B cell (primary cell): ENCODE measurements at regions not wholly inside any gene's neighbourhood (a gene's known extent, or its start where the extent isn't known, plus 50 kb on each side); places are given as distances from the start of the nearest gene placed in this dataset.

Experiments used
- ATAC-seq: fragments of 200-7000 bp; cut with Tn5 transposase; one replicate; pipeline ENCODE4 v1.10.0; 2021; ENCODE audit warnings: low read depth, mild to moderate bottlenecking, moderate number of reproducible peaks, moderate library complexity
- CTCF ChIA-PET: fragments of 350-600 bp; sonication (Branson Sonifier 250); formaldehyde crosslinking; loops from one replicate; lab custom pipeline; 2021; ENCODE audit warnings: antibody characterized with exemption, inconsistent platforms; lab: Charles Lee
- POLR2A ChIA-PET: fragments of 350-600 bp; sonication (Branson Sonifier 250); formaldehyde crosslinking; loops from one replicate; lab custom pipeline; 2021; ENCODE audit warnings: antibody characterized with exemption; lab: Charles Lee
- DNase-seq: peaks from one replicate; pipeline ENCODE4 v3.0.0; 2013
- H2AFZ ChIP-seq: 2 replicates; pipeline ENCODE4 v1.6.1; 2012; ENCODE audit warnings: mild to moderate bottlenecking, low read depth, low read length; ENCODE audit not compliant: insufficient read depth, poor library complexity, severe bottlenecking
- H3K27ac ChIP-seq, 2 donors: 1 replicate in 1 of 2; 2 replicates in 1 of 2; pipeline ENCODE4 v1.5.1; 2012 to 2013; ENCODE audit warnings: low read length in 2 of 2, mild to moderate bottlenecking in 2 of 2, moderate library complexity in 1 of 2
- H3K27me3 ChIP-seq, 4 experiments: fragments of 200-600 bp in 1 of 4; sonication (generic) in 1 of 4; replicated peaks in 1 of 4; 1 replicate in 2 of 4; 2 replicates in 2 of 4; pipeline versions ENCODE4 v1.6.1 to v1.7.0; 2013 to 2016; ENCODE audit warnings: low read length in 3 of 4, mild to moderate bottlenecking in 2 of 4, mixed read lengths in 1 of 4, moderate library complexity in 1 of 4; ENCODE audit not compliant: insufficient read depth in 4 of 4, control insufficient read depth in 3 of 4; ENCODE audit errors: control extremely low read depth in 1 of 4
- H3K36me3 ChIP-seq, 2 experiments: replicated peaks in 1 of 2; 1 replicate in 1 of 2; 2 replicates in 1 of 2; pipeline versions ENCODE4 v1.6.1 to v1.7.1; 2013; ENCODE audit warnings: low read length in 1 of 2; ENCODE audit not compliant: insufficient read depth in 2 of 2, control insufficient read depth in 1 of 2; ENCODE audit errors: control extremely low read depth in 1 of 2, extremely low read depth in 1 of 2
- H3K4me1 ChIP-seq, 2 donors: fragments of 200-600 bp in 1 of 2; sonication (generic) in 1 of 2; 1 replicate in 1 of 2; 2 replicates in 1 of 2; pipeline versions ENCODE4 v1.5.1 to v1.6.1; 2013 to 2017; ENCODE audit warnings: low read length in 2 of 2; ENCODE audit not compliant: control insufficient read depth in 2 of 2, insufficient read depth in 2 of 2
- H3K4me2 ChIP-seq: replicated peaks from 2 replicates; pipeline ENCODE3; 2012; ENCODE audit warnings: mild to moderate bottlenecking, low read depth, low read length; ENCODE audit not compliant: poor library complexity, severe bottlenecking
- H3K4me3 ChIP-seq, 5 experiments: fragments of 200-600 bp in 1 of 5; sonication (generic) in 1 of 5; 1 replicate in 3 of 5; 2 replicates in 2 of 5; pipeline versions ENCODE4 v1.5.1 to v1.7.0; 2011 to 2016; ENCODE audit warnings: low read length in 4 of 5, mild to moderate bottlenecking in 4 of 5, low read depth in 2 of 5, control low read depth in 1 of 5, moderate library complexity in 1 of 5; ENCODE audit not compliant: insufficient read depth in 1 of 5; ENCODE audit errors: control extremely low read depth in 1 of 5, extremely low read depth in 1 of 5
- H3K79me2 ChIP-seq: fragments of 200-600 bp; sonication (generic); one replicate; pipeline ENCODE4 v1.6.0; 2016; ENCODE audit warnings: low read length; ENCODE audit not compliant: control insufficient read depth, insufficient read depth
- H3K9ac ChIP-seq: fragments of 200-600 bp; sonication (generic); 2 replicates; pipeline ENCODE4 v1.6.1; 2017; ENCODE audit warnings: mild to moderate bottlenecking, low read length, moderate library complexity
- H3K9me3 ChIP-seq, 3 donors: one replicate each; pipeline versions ENCODE4 v1.6.1 to v1.7.1; 2013; ENCODE audit warnings: low read length in 2 of 3; ENCODE audit not compliant: control insufficient read depth in 2 of 3, insufficient read depth in 1 of 3; ENCODE audit errors: control extremely low read depth in 1 of 3
- H4K20me1 ChIP-seq: 2 replicates; pipeline ENCODE4 v1.6.0; 2012; ENCODE audit warnings: mild to moderate bottlenecking, low read length; ENCODE audit not compliant: insufficient read depth, control insufficient read depth, poor library complexity, severe bottlenecking
- H3K27ac Mint-ChIP-seq: one replicate; pipeline ENCODE4 v1.8.0; 2021; ENCODE audit warnings: mixed read lengths
- H3K27me3 Mint-ChIP-seq: one replicate; pipeline ENCODE4 v1.8.0; 2021; ENCODE audit warnings: mixed read lengths
- H3K4me1 Mint-ChIP-seq: one replicate; pipeline ENCODE4 v1.8.0; 2021; ENCODE audit warnings: mixed read lengths
- H3K4me3 Mint-ChIP-seq: one replicate; pipeline ENCODE4 v1.8.0; 2021; ENCODE audit warnings: mixed read lengths
- H3K9me3 Mint-ChIP-seq: one replicate; pipeline ENCODE4 v1.8.0; 2022; ENCODE audit warnings: mixed read lengths; ENCODE audit not compliant: insufficient read depth
- CTCF ChIP-seq: fragments of 200-600 bp; IDR thresholded peaks from one replicate; pipeline ENCODE4 v1.8.0; 2022; ENCODE audit warnings: antibody characterized with exemption, mild to moderate bottlenecking
- EZH2 ChIP-seq: IDR thresholded peaks from 2 replicates; pipeline ENCODE4 v1.6.1; 2012; ENCODE audit warnings: borderline replicate concordance, low read depth, mild to moderate bottlenecking, moderate library complexity, low read length; ENCODE audit not compliant: insufficient read depth, poor library complexity, severe bottlenecking
- WGBS: methylation state at CpG from one replicate; pipeline ENCODE4 v1.1.5; 2013; ENCODE audit warnings: missing lambda C conversion rate; ENCODE audit not compliant: insufficient coverage; 5-methylcytosine and 5-hydroxymethylcytosine counted together
- intact Hi-C: fragments of 100-400 bp; cut with micrococcal nuclease; formaldehyde crosslinking; loops from one replicate; pipeline ENCODE4 v1.10.0; 2022

GRCh38 chr18:42532119-42532518, 577.1 kb downstream of the PIK3C3 start:
- Histone ChIP-seq H3K79me2 (no peaks in the 10 kb centered on the region), H3K9me3 (no peaks in the 10 kb centered on the region), H3K36me3 (no peaks in the 10 kb centered on the region), H3K4me2 (no peak overlapping the region), H4K20me1 (no peaks in the 10 kb centered on the region), H3K9ac (no peak overlapping the region), H3K27me3 (no peaks in the 10 kb centered on the region), H3K27ac (no peak overlapping the region), H2AFZ (no peak overlapping the region), H3K4me1 (no peaks in the 10 kb centered on the region), H3K4me3 (no peak overlapping the region)
- CTCF ChIA-PET, result no interaction called here
- Mint-ChIP-seq H3K4me3 (no peak overlapping the region), H3K9me3 (no peaks in the 10 kb centered on the region), H3K4me1 (no peaks in the 10 kb centered on the region), H3K27ac (no peak overlapping the region), H3K27me3 (no peaks in the 10 kb centered on the region)
- DNase-seq (no peak), ATAC-seq (no peak)
- TF ChIP-seq CTCF, result no peak
- TF ChIP-seq EZH2, result no peak
- WGBS, result no CpG with 5 or more reads among the region's 1 CpG
- POLR2A ChIA-PET, result no interaction called here
- intact Hi-C loops, result no loop called here

- no peaks in the 10 kb centered on the region for H3K9me3 ChIP-seq
- Mint-ChIP-seq H3K27me3 (no peaks in the 10 kb centered on the region), H3K9me3 (no peaks in the 10 kb centered on the region), H3K27ac (no peak overlapping the region), H3K4me3 (no peak overlapping the region), H3K4me1 (no peaks in the 10 kb centered on the region)
- H3K27me3 ChIP-seq, result no peaks in the 10 kb centered on the region
- no peak for DNase-seq
- H4K20me1 ChIP-seq, result no peaks in the 10 kb centered on the region
- H3K4me2 ChIP-seq, result no peak overlapping the region
- H3K9ac ChIP-seq, result no peak overlapping the region
- WGBS, result 46% methylated on average over 2 of the region's 4 CpGs
- no peak overlapping the region for H3K4me3 ChIP-seq
- no peaks in the 10 kb centered on the region for H3K4me1 ChIP-seq
- ChIA-PET CTCF (no interaction called here), POLR2A (no interaction called here)
- TF ChIP-seq CTCF (no peak), EZH2 (no peak)
- no peaks in the 10 kb centered on the region for H3K79me2 ChIP-seq
- no peak overlapping the region for H3K27ac ChIP-seq
- no peak overlapping the region for H2AFZ ChIP-seq
- no peaks in the 10 kb centered on the region for H3K36me3 ChIP-seq
- no peak for ATAC-seq
- intact Hi-C loops, result no loop called here
Measured at GRCh38 chr18:42533009-42533575, 578.1 kb downstream of the PIK3C3 start.
